NCI-H345 treated with DMSO at 0.1 percent for 48 hours (cell line): ENCODE measurements at regions not wholly inside any gene's neighbourhood (a gene's known extent, or its start where the extent isn't known, plus 50 kb on each side); places are given as distances from the start of the nearest gene placed in this dataset.

Source experiments
- DNase-seq: peaks from one replicate; lab custom pipeline; 2025; ENCODE audit not compliant: unreplicated experiment; lab: John Stamatoyannopoulos, UW

- no peak for DNase-seq
These were observed 56.0 kb downstream of the PLK2 start for GRCh38 chr5:58403822-58404433.

- no peak for DNase-seq
These were observed 58.2 kb downstream of the PLK2 start for GRCh38 chr5:58401701-58402100.

- DNase-seq: no peak
These were observed 59.1 kb downstream of the PLK2 start for GRCh38 chr5:58400737-58401136.

GRCh38 chr5:58399951-58400350 lies 59.9 kb downstream of the PLK2 start:
- no peak for DNase-seq

- DNase-seq: no peak
These were observed 65.5 kb downstream of the PLK2 start for GRCh38 chr5:58394339-58394738.

- no peak for DNase-seq
These were observed 66.2 kb downstream of the PLK2 start for GRCh38 chr5:58393716-58394115.

GRCh38 chr5:58392496-58392895 lies 67.4 kb downstream of the PLK2 start:
- no peak for DNase-seq

GRCh38 chr5:58383448-58383847 lies 76.4 kb downstream of the PLK2 start:
- no peak for DNase-seq

- DNase-seq: no peak
These were observed 77.8 kb downstream of the PLK2 start for GRCh38 chr5:58382131-58382534.

- no peak for DNase-seq
These were observed 78.3 kb downstream of the PLK2 start for GRCh38 chr5:58381566-58381965.

- no peak for DNase-seq
These were observed 79.2 kb downstream of the PLK2 start for GRCh38 chr5:58380655-58381054.

GRCh38 chr5:58378613-58379390 lies 81.1 kb downstream of the PLK2 start:
- no peak for DNase-seq

- no peak for DNase-seq
These were observed 89.3 kb downstream of the PLK2 start for GRCh38 chr5:58370606-58371005.

- DNase-seq: no peak
These were observed 90.2 kb downstream of the PLK2 start for GRCh38 chr5:58369513-58370190.

- DNase-seq: no peak
These were observed 93.4 kb downstream of the PLK2 start for GRCh38 chr5:58366461-58366860.

GRCh38 chr5:58365791-58366190 lies 94.1 kb downstream of the PLK2 start:
- no peak for DNase-seq

GRCh38 chr5:58363461-58364249 lies 96.2 kb downstream of the PLK2 start:
- DNase-seq: no peak

GRCh38 chr5:58362135-58362534 lies 97.8 kb downstream of the PLK2 start:
- no peak for DNase-seq

GRCh38 chr5:58360794-58361193 lies 99.1 kb downstream of the PLK2 start:
- DNase-seq: no peak

- no peak for DNase-seq
These were observed 99.9 kb downstream of the PLK2 start for GRCh38 chr5:58359981-58360380.

- no peak for DNase-seq
These were observed 101.2 kb downstream of the PLK2 start for GRCh38 chr5:58358501-58359178.
